CD4-positive, alpha-beta T cell (primary cell): ENCODE measurements at regions not wholly inside any gene's neighbourhood (a gene's known extent, or its start where the extent isn't known, plus 50 kb on each side); places are given as distances from the start of the nearest gene placed in this dataset.

Source experiments
- ATAC-seq: fragments of 200-7000 bp; cut with Tn5 transposase; one replicate; pipeline ENCODE4 v1.10.0; 2022; ENCODE audit warnings: mild to moderate bottlenecking; ENCODE audit not compliant: poor library complexity
- CTCF ChIA-PET: fragments of 350-600 bp; sonication (Branson Sonifier 250); formaldehyde crosslinking; loops from one replicate; lab custom pipeline; 2021; ENCODE audit warnings: antibody characterized with exemption, inconsistent platforms; lab: Charles Lee
- POLR2A ChIA-PET: fragments of 350-600 bp; sonication (Branson Sonifier 250); formaldehyde crosslinking; loops from one replicate; lab custom pipeline; 2021; ENCODE audit warnings: antibody characterized with exemption, inconsistent platforms; lab: Charles Lee
- DNase-seq, 14 experiments: peaks; one replicate each; pipeline ENCODE4 v3.0.0-alpha.2; 2013 to 2020; ENCODE audit warnings: mixed read lengths in 2 of 14
- H3K27ac ChIP-seq, 2 donors: one replicate each; pipeline versions ENCODE4 v1.5.1 to v1.7.0; 2013; ENCODE audit warnings: low read length in 2 of 2, low read depth in 1 of 2, mild to moderate bottlenecking in 1 of 2
- H3K27me3 ChIP-seq, 2 experiments: 1 replicate in 1 of 2; 2 replicates in 1 of 2; pipeline versions ENCODE4 v1.6.1 to v1.7.0; 2013; ENCODE audit warnings: low read length in 2 of 2, control low read depth in 1 of 2, mild to moderate bottlenecking in 1 of 2, moderate library complexity in 1 of 2; ENCODE audit not compliant: insufficient read depth in 2 of 2, control insufficient read depth in 1 of 2
- H3K36me3 ChIP-seq: one replicate; pipeline ENCODE4 v1.6.1; 2013; ENCODE audit warnings: low read length, control low read depth; ENCODE audit not compliant: insufficient read depth
- H3K4me1 ChIP-seq: one replicate; pipeline ENCODE4 v1.6.1; 2013; ENCODE audit warnings: low read length, control low read depth; ENCODE audit not compliant: insufficient read depth
- H3K4me3 ChIP-seq: one replicate; pipeline ENCODE4 v1.5.1; 2013; ENCODE audit warnings: mild to moderate bottlenecking, low read length, moderate library complexity
- H3K9me3 ChIP-seq, 2 experiments: 1 replicate in 1 of 2; 2 replicates in 1 of 2; pipeline versions ENCODE4 v1.6.1 to v1.7.0; 2013; ENCODE audit warnings: low read length in 2 of 2, mild to moderate bottlenecking in 2 of 2, control low read depth in 1 of 2, moderate library complexity in 1 of 2; ENCODE audit not compliant: control insufficient read depth in 1 of 2, insufficient read depth in 1 of 2
- H3K27ac Mint-ChIP-seq: one replicate; pipeline ENCODE4 v1.8.0; 2020; ENCODE audit warnings: mixed read lengths
- H3K27me3 Mint-ChIP-seq: one replicate; pipeline ENCODE4 v1.8.0; 2021; ENCODE audit warnings: mixed read lengths
- H3K36me3 Mint-ChIP-seq: one replicate; pipeline ENCODE4 v1.8.0; 2021; ENCODE audit warnings: low read depth, mixed read lengths
- H3K4me1 Mint-ChIP-seq: one replicate; pipeline ENCODE4 v1.8.0; 2021; ENCODE audit warnings: low read depth, mixed read lengths
- H3K4me3 Mint-ChIP-seq: one replicate; pipeline ENCODE4 v1.8.0; 2020; ENCODE audit warnings: mild to moderate bottlenecking, mixed read lengths
- H3K9me3 Mint-ChIP-seq: one replicate; pipeline ENCODE4 v1.8.0; 2020; ENCODE audit warnings: mixed read lengths
- CTCF ChIP-seq: fragments of 200-600 bp; IDR thresholded peaks from one replicate; pipeline ENCODE4 v1.8.0; 2022; ENCODE audit warnings: antibody characterized with exemption, mild to moderate bottlenecking
- intact Hi-C, 2 experiments: fragments of 100-400 bp; cut with DNase I in 1 of 2; cut with micrococcal nuclease in 1 of 2; formaldehyde crosslinking; loops; one replicate each; pipeline versions ENCODE4 v1.15.1 to v1.9.0; 2023 to 2025; cut with DNase I, micrococcal nuclease

- intact Hi-C loops = no loop called here
- no peaks in the 10 kb centered on the region for H3K36me3 Mint-ChIP-seq
- DNase-seq (no peak), ATAC-seq (no peak)
- H3K9me3 Mint-ChIP-seq = peaks cover 10% of the 10 kb centered on the region
- H3K27ac ChIP-seq = no peak overlapping the region
- no peaks in the 10 kb centered on the region for H3K27me3 ChIP-seq
- no peaks in the 10 kb centered on the region for H3K4me1 Mint-ChIP-seq
- TF ChIP-seq CTCF = no peak
- H3K4me3 ChIP-seq = no peak overlapping the region
- H3K4me1 ChIP-seq = no peaks in the 10 kb centered on the region
- ChIA-PET CTCF (no interaction called here), POLR2A (no interaction called here)
- H3K36me3 ChIP-seq = no peaks in the 10 kb centered on the region
- H3K9me3 ChIP-seq = peaks cover 0 to 8% of the 10 kb centered on the region in 2 experiments
- H3K27ac Mint-ChIP-seq = no peak overlapping the region
- H3K4me3 Mint-ChIP-seq = no peak overlapping the region
- H3K27me3 Mint-ChIP-seq = no peaks in the 10 kb centered on the region
Observed at GRCh38 chr1:104592926-104593325, 843.2 kb downstream of the AMY1C start.

- Histone ChIP-seq H3K36me3 (no peaks in the 10 kb centered on the region), H3K27me3 (no peaks in the 10 kb centered on the region), H3K27ac (no peak overlapping the region), H3K4me3 (no peak overlapping the region), H3K4me1 (no peaks in the 10 kb centered on the region), H3K9me3 (peaks cover 5 to 8% of the 10 kb centered on the region in 2 experiments)
- ChIA-PET POLR2A (no interaction called here), CTCF (no interaction called here)
- Mint-ChIP-seq H3K36me3 (no peaks in the 10 kb centered on the region), H3K4me3 (no peak overlapping the region), H3K4me1 (no peaks in the 10 kb centered on the region), H3K9me3 (peaks cover 10% of the 10 kb centered on the region), H3K27me3 (no peaks in the 10 kb centered on the region), H3K27ac (no peak overlapping the region)
- no peak for ATAC-seq
- intact Hi-C loops = no loop called here
- no peak for TF ChIP-seq CTCF
- no peak for DNase-seq
Observed at GRCh38 chr1:104593413-104594187, 843.9 kb downstream of the AMY1C start.

GRCh38 chr1:104617474-104617873 lies 867.8 kb downstream of the AMY1C start:
- ChIA-PET CTCF (no interaction called here), POLR2A (no interaction called here)
- intact Hi-C loops = no loop called here
- Histone ChIP-seq H3K36me3 (no peaks in the 10 kb centered on the region), H3K27ac (no peak overlapping the region), H3K27me3 (no peaks in the 10 kb centered on the region), H3K9me3 (peaks cover 8 to 12% of the 10 kb centered on the region in 2 experiments), H3K4me1 (no peaks in the 10 kb centered on the region), H3K4me3 (no peak overlapping the region)
- Mint-ChIP-seq H3K9me3 (peaks cover 25% of the 10 kb centered on the region), H3K36me3 (no peaks in the 10 kb centered on the region), H3K27ac (no peak overlapping the region), H3K27me3 (no peaks in the 10 kb centered on the region), H3K4me3 (no peak overlapping the region), H3K4me1 (no peaks in the 10 kb centered on the region)
- ATAC-seq = no peak
- TF ChIP-seq CTCF = no peak
- DNase-seq = no peak
